B cell (primary cell): ENCODE measurements at regions not wholly inside any gene's neighbourhood (a gene's known extent, or its start where the extent isn't known, plus 50 kb on each side); places are given as distances from the start of the nearest gene placed in this dataset.

Experiments
- CTCF ChIP-seq: fragments of 200-600 bp; IDR thresholded peaks from one replicate; pipeline ENCODE4 v1.8.0; 2022; ENCODE audit warnings: antibody characterized with exemption, mild to moderate bottlenecking
- EZH2 ChIP-seq: IDR thresholded peaks from 2 replicates; pipeline ENCODE4 v1.6.1; 2012; ENCODE audit warnings: borderline replicate concordance, low read depth, mild to moderate bottlenecking, moderate library complexity, low read length; ENCODE audit not compliant: insufficient read depth, poor library complexity, severe bottlenecking

DNA sequence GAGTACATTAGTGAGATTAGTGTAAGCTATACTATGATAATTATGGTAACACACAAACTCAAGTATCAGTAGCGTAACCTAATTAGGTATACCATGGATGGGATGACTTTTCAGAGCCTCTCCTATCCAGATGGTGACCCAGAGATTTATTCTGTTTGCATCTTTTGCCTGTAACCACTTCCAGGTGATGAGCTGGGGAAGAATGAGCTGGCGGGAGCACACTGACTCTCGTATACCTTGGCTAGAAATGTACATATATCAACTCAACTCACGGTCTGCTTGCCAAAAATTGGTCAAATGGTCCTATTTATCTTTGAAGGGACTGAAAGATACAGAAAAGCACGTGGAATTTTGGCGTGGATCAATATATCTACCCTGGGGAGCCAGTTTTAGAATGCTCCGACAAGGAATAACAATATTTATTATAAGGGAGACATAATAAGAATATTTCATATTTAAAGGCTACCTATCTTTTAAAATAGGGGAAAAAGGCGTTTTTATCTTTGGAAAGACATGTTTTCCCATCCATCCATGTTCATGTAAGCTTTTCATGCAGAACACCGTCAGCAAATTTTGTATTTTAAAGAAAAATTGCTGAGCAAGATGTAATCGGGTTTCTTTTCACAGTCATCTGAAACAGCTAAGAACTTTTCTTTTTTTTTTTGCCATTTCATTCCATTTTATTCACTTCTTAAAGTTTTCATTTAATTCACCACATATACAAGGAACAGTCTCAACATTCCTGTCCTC is 502.6 kb upstream of the CBLB start:
- TF ChIP-seq EZH2 (no peak), CTCF (no peak)
